Esophagus muscularis mucosa (tissue), 4 donors: ENCODE measurements at regions not wholly inside any gene's neighbourhood (a gene's known extent, or its start where the extent isn't known, plus 50 kb on each side); places are given as distances from the start of the nearest gene placed in this dataset.

Experiments used
- EP300 ChIP-seq: sonication (generic); formaldehyde crosslinking; IDR thresholded peaks from one replicate; pipeline ENCODE4 v1.6.1; 2017; ENCODE audit warnings: antibody characterized with exemption
- POLR2A ChIP-seq: fragments of 450-650 bp; IDR thresholded peaks from one replicate; pipeline ENCODE4 v1.6.1; 2017; ENCODE audit warnings: antibody characterized with exemption, moderate library complexity, mild to moderate bottlenecking, low read depth
- TF ChIP-seq, protein P1 (sequence below), 3 experiments: fragments of 200-600 bp in 2 of 3; fragments of 450-650 bp in 1 of 3; sonication (generic) in 2 of 3; IDR thresholded peaks; one replicate each; pipeline ENCODE4 v1.5.1; 2017 to 2019; ENCODE audit warnings: antibody characterized with exemption in 3 of 3, mild to moderate bottlenecking in 2 of 3, moderate library complexity in 1 of 3

DNA sequence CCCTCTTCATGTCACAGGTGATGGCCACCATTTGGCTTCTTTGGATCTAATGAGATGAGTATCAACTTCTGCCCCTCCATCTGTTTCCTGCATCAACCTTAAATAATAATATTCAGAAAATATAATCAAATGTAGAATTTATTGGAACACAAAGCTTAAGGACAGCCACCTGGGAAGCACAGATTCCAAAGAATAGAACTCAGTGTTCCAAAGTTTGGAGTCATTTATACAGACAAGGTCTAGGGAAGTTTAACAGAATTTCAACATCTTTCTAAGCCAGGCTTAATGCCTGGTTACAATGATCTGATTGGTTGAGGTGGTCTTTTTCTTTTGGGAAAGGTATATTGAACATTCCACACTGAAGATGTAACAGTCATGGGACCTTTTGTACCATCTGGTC is 218.0 kb upstream of the PIEZO2 start:
- TF ChIP-seq, protein P1, sequence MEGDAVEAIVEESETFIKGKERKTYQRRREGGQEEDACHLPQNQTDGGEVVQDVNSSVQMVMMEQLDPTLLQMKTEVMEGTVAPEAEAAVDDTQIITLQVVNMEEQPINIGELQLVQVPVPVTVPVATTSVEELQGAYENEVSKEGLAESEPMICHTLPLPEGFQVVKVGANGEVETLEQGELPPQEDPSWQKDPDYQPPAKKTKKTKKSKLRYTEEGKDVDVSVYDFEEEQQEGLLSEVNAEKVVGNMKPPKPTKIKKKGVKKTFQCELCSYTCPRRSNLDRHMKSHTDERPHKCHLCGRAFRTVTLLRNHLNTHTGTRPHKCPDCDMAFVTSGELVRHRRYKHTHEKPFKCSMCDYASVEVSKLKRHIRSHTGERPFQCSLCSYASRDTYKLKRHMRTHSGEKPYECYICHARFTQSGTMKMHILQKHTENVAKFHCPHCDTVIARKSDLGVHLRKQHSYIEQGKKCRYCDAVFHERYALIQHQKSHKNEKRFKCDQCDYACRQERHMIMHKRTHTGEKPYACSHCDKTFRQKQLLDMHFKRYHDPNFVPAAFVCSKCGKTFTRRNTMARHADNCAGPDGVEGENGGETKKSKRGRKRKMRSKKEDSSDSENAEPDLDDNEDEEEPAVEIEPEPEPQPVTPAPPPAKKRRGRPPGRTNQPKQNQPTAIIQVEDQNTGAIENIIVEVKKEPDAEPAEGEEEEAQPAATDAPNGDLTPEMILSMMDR (IDR thresholded peaks at IDR 0.05) = no peak
- TF ChIP-seq EP300 (no peak), POLR2A (no peak)
